Stimulated activated CD4-positive, alpha-beta T cell treated with anti-CD3 and anti-CD28 coated beads, TNF-alpha, amount 100 ng/mL, for 24 hours (primary cell): ENCODE measurements at regions not wholly inside any gene's neighbourhood (a gene's known extent, or its start where the extent isn't known, plus 50 kb on each side); places are given as distances from the start of the nearest gene placed in this dataset.
"Not testable (repeated sequence)": the region's sequence is repeated elsewhere in the genome, so short reads cannot be mapped to it uniquely, and the experiment has no call there.

ENCODE experiments used
- DNase-seq, 3 experiments: peaks; one replicate each; pipeline ENCODE4 v3.0.0-alpha.2; 2020; ENCODE audit warnings: low read depth in 3 of 3

DNA sequence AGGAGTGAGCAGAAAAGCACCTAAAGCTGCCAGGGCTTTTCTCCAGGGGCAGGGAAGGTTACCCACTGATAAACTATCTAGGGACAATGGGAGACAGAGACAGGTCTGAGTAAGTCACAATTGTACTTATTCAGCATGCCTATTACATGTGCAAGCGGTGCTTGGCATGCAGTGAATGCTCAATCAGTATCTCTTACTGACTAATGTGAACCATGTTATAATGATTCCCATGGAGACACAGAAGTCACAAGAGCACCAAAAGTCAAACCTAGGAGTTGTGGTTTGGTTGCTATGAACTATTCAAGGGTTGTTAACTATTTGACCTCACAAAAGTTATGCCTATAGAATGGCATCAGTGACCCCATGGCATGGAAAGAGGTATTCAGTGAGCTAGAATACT lies 50.0 kb upstream of the RASGRP1 start:
- DNase-seq: no peak

DNA sequence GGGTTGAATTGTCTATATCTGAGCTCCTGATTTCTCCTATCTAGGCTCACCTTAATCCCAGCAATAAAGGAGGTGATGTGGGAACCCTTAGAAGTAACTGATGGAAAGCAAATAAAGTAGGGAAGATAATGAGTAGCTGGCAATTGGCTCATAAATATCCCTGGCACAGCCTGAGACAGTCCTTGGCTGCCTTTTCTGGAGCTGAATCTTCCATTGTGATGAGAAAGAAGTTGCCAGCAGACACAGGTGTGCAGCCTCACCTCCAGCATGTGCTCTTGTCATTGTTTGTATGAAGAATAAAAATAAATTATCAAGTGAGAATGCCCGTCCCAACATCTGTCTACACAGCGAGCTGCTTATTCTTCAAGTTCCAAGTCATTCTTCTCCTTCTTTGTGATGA lies 53.2 kb upstream of the RASGRP1 start:
- no peak for DNase-seq

DNA sequence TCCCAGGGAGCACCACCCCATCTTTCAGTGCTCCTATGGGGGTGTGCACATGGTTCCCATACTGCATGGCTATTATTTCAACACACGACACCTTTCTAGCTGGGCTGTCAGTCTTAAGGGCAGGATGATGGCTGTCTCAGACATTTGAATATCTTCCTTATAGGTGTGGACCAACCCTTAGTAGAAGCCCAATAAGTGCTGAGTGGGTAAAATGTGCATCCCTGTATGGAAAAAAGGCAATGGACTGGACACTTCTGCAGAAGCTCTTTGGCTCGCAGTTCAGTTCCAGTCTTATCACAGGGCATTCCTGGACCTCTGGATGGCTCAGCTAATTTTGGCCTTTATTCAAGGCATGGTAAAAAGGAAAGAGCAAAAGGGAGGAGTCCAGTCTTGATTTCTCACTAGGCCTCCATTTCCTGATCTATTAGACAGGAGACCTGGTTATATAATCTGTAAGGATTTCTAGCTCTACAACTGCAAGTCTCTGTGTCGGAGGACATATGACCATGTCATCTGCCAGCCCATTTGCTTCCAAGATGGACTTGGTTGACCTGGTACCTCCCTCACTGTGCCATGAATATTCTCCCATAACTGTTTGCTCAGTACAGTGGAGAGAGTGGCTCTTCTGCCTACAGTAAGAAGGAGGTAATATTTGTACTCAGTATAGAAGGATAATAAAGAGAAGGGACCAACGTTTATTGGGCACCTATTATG lies 53.8 kb upstream of the RASGRP1 start:
- no peak for DNase-seq

DNA sequence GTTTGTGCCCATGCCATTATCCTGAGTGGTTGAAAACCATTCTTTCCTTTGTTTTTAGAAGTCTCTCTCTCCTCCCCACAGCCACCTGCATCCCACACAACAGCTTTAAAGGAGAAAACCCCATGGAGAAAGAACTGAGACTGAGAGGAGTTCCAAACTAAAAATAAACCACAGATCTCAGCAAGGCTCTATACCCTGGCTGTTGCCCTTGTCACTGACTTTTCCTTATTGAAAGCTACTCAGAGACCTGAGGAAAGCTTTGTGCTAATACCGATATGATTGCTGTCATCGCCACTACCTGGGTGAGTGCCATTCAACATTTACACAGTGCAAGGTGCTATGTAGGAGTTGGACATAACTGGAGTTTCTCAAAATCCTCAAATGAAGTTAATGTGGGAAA lies 55.5 kb upstream of the RASGRP1 start:
- no peak for DNase-seq

DNA sequence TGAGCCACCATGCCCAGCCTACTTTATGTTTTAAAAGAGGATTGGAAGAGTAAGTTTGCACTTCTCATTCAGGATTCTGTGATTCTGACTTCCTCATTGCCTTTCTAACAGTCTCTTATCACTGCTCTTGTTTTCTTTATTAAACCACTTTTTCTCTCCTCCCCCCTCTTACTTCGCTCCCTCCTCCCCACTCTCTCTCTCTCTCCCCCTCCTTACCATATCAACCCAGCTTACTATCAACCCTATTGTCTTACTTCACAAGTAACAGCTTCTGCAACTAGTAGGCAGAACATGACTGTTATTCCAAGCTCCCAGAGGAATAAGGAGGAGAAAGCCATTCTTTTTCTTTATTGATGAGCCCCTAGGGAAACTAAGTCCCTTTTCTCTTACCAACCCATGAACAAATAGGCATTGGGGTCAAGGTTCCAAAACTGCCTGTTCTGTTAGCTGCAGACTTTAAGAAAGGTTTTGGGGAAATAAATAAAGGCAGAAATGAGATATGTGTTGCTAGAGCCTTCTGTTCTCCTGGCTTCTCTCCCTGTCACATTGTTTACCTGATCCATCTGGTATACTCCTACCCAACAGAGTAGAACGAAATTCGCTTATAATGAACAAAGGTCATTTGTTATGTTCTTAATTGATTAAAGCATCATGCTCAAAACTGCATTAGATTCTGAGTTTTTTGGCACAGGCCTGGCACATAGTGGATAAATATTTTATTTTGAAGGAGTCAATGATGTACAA lies 56.4 kb upstream of the RASGRP1 start:
- no peak for DNase-seq

DNA sequence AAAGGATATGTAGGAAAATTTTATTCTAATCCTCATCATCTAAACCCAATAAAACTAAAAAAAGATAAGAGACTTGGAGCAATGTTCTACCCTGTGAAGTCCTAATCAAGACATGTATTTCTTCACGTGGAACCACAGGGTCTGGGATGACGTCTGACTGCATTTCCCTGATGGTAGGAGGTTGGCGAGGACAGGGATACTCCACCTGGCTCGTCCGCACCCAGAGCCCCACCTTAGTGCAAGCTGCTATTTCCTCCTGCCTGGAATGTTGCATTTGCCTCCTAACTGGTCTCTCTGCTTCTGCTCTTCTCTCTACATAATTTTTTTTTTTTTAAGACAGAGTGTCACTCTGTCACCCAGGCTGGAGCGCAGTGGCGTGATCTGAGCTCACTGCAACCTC lies 57.7 kb upstream of the RASGRP1 start:
- DNase-seq: no peak

DNA sequence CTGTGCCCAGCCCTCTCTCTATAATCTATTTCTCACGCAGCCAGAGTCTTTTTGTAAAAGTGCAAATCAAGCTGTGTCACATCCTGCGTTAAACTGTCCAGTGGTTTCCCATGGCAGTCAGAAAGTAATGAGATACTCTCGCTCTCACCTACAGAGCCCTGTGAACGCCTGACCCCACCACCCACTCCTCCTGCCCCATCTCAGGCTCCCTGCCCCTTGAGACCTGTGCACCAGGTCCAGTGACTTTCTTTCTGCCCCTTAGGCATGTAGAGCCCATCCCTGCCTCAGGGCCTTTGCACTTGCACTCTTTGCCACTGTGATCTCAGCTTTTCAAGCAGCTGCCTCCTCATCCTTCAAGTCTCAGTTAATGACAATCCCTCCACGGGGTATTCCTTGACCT lies 58.3 kb upstream of the RASGRP1 start:
- DNase-seq: no peak

DNA sequence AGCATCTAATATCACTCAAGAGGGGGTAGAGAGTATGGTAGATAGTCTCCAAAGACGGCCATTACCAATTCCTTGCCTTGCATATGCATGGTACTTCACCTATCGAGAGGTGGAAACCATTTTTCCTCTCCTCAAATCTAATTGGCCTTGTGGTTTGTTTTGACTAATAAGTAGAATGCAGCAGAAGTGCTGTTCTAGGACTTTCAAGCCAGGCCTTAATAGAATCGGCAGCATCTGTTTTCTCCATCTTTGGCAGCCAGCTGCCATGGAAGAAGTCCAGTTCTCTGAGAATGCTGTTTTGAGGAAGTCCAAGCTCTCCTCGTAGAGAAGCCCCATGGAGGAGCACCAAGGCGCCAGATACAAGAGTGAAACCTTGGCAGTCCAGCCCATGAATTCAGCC lies 59.1 kb upstream of the RASGRP1 start:
- no peak for DNase-seq

DNA sequence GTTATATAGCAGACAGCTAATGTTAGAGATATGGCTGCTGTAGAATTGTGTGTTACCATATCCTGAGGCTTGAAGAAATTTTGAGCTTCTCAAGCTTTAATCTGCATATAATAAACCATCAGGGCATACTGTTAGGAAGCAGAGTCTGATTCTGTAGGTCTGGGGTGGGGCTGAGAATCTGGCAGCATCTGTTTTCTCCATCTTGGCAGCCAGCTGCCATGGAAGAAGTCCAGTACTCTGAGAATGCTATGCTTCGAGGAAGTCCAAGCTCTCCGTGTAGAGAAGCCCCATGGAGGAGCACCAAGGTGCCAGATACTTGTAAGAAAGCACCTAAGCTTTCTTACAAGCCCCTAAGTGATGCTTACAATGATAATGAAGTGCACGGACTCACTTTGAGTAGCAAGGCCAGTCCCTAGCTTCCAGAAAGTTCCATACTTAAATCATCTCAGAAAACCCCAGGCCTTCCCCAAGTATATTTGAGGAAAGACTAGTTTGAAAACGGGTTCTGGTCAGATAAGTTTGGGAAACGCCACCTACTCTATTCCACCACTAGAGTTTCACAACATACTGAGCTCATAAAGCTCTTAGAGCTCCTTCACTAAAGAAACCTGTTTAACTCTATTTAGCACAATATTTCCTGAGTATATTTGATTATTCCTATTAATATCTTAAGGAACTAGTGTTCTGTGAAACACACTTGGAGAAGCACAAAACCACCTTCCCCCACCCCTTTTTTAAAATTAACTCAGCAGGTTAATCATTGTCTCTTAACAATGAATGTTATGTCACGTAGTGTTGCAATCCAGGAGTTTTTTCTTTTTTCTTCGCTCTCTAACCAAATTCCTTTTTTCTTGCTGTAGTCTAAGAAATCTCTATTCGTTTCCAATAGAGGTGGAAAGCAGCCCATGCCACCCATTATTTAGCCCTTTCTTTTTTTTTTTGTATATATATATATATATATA lies 59.9 kb upstream of the RASGRP1 start:
- DNase-seq: no peak

DNA sequence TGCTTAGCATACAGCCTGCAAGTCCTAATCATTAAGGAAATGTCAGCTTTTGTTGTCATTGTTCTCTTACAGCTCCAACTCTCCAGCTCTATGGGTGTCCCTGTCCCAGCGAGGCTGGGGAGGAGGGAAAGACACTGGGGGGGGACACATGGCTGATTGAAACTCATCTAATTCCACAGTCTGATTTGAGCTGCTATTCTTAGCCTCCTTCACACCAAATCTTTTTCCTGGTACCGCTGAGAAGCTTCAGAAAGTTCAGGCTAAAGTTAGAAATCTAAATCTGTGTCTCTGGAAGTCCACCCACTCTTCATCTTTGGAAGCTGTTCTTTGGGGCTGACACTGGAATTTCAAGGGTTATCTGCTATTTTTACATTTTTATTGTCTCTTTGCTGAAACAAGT lies 61.3 kb upstream of the RASGRP1 start:
- no peak for DNase-seq

DNA sequence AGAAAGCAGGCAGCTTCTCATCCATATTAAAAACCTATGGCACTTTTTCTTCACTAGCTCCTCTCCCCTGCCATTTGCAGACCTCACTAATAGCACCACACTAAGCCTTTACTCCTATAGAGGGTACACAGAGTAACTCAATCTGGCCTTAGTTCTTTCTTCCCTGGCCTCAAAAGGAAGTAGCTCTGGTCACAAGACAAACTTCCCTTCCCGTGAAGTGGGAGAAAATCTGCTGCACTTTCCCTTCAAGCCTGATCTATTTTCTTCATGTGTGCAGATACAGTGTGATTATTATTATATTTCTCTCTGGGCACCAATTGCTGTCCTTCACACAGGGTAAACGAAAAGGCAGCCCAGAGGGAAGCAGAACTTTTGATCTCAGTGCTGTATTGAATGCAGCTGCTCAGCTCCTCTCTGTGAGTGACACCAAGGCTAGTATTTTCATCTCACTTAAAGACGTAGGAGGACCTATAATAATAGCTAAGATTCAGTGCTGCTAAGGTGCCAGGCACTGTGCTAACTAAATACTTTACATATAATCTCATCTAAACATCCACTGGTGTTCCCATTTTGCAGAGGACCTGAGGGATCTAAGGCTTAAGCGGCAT lies 61.9 kb upstream of the RASGRP1 start:
- DNase-seq: no peak

DNA sequence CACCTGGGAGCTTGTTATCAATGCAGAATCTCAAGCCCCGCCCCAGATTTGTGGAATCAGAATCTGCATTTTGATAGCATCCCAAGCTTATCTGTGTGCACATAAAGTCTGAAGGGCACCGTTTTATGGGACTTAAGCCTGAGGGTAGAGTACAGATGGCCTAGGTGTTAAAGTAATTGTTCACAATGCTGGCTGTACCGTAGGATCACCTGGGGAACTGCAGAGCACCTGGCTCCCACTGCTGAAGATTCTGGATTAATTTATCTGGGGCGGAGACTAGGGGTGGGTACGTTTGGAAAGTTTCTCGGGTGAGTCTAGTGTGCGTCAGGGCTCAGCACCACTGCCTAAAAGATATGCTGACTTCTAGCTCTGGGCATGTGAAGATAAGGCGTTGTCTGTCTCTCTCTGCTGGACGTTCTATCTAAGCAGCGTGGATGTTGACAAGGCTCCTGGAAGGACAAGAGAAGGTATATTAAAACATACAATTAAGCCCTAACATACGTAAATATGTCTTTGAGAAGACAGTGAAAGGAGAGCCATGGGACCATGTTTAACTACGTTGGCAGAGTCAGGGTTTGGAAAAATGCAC lies 63.2 kb upstream of the RASGRP1 start:
- no peak for DNase-seq

DNA sequence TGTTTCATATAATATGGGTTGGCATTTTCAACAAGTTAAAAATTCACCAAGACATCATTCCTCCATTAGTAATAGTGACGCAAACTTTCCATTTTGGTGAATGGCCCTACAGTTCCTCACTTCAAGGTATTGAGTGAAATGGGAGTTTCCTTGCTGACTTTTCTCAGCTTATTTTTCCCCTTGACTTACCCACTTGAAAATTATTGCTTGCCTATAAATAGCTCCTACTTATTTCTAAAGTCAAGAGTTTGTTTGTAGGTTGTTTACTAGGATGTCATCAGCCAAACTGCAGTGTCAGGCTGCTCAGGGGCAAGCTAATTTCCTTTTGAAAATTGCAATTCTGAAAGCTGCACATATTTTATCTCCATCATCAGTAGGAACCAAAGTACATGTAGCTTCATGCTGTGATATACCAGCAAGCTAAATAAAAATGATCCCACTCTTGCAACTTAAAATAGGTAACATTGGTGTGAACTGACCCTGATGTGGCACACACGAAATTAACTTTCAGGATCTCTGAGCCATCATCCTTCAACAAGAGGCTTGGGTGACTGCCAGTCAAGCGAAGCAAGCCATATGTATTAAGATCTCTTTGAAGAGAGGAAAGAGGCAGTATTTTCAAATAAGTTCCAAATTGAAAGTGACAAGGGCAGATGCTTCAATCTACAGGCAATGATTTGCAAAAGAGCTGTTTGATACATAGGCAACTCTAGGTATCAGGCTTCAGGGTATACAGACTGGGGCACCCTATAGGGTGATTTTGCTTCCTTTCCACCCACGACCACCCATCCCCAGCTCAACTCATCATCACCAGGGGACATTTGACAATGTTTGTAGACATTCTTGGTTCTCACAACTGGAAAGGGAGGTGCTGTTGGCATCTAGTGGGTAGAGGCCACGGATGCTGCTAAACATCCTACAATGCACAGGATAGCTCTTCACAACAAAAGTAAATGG lies 66.8 kb upstream of the RASGRP1 start:
- no peak for DNase-seq

DNA sequence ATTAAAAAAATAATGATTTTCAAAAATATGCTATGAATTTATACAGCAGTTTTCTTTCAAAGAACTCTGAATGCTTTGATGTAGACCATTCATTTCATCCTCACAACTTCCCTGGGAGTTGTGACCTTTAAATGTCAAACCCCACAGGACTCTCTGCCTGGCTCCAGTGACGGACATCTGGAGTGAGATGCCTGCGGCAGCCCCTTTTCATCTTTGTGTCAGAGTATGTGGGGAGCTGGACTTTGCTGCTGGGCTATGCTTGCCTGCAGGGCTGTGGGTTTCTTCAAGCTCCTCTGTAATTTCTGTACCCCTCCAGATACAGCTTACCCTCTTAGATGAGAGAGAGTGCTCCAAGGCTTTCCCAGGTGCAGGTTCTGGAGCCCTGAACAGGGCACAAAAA lies 70.6 kb upstream of the RASGRP1 start:
- DNase-seq: no peak

DNA sequence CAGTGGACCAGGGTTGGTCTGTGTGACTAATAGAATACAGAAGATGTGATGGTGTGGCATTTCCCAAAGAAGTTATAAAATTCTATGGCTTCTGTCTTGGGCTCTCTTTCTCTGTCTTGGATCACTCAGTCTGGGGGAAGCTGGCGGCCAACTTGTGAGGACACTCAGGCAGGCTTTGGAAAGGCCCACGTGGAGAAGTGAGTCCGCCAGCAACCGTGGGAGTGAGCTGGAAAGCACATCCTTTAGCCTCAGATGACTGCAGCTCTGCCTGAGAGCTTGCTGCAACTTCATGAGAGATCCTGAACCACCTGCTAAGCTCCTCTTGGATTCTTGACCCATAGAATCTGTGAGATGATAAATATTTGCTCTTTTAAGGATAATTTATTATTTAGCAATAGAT lies 72.0 kb upstream of the RASGRP1 start:
- no peak for DNase-seq

DNA sequence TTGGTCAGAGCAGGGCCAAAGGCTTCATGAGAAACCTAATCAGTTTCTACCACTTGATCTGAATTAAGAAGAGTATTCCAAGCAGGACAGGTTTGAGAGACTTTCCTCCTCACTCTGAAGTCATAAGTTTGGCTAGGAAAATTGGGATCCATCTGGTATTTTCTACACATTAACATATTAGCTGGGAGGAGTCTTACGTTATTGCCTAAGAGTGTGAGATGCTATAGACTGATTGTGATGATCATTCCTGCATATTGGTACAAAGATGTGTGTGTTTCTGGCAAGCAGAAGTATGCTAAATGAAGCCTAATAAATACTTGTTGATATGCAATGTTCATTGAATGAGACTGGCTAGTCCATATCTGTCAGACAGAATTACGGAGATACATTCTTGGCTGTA lies 73.5 kb upstream of the RASGRP1 start:
- no peak for DNase-seq

DNA sequence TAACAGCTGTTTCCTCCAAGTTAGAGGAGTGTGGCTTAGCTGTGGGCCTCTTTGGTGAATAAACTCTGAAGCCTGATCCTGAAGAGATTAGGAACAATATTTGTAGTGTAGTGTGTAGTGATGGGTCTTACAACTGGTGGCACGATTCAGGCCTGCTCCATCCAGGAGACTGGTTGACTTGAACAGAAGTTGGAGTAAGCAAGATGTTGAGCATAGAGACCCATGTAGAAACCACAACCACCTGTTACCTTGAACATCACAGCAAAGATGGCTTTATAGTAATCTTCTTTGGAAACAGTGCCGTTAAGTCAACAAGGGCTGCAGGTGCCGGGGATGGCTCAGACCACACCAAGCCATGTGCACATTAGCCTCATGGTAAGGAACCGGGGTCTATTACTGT lies 74.2 kb upstream of the RASGRP1 start:
- DNase-seq: no peak

DNA sequence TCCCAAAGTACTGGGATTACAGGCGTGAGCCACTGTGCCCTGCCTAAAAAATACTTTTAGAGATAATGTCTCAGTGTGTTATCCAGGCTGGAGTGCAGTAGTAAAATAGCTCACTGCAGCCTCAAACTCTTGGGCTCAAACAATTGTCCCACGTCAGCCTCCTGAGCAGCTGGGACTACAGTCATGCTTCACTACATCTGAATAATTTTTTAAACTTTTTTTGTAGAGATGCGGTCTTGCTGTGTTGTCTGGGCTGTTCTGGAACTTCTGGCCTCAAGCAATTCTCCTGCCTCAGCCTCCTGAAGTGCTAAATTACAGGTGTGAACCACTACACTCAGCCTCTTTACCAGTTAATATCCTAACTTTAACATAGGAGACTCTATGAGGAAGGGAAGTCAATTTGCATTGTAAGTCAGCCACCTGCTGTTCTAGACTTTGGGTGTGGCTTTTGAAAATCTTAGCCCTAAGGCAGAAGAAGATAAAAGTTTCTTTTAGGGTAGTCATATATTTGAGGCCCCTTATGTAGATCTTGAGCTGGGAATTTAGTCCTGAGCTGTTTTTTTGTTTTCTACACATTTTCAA lies 78.2 kb upstream of the RASGRP1 start:
- no peak for DNase-seq

DNA sequence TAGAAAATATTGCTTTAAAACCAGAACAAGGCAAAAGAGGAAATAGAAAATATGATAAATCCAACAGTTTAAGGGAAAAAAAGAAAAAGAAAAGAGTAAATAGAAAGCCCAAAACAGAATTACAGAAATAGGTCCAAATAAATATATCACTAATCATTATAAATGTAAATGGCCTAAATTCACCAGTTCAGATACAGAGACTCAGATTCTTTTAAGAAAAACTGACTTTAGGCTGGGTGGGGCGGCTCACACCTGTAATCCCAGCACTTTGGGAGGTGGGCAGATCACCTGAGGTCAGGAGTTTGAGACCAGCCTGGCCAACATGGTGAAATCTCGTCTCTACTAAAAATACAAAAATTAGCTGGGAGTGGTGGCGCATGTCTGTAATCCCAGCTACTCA lies 79.7 kb upstream of the RASGRP1 start:
- not testable (repeated sequence) for DNase-seq

DNA sequence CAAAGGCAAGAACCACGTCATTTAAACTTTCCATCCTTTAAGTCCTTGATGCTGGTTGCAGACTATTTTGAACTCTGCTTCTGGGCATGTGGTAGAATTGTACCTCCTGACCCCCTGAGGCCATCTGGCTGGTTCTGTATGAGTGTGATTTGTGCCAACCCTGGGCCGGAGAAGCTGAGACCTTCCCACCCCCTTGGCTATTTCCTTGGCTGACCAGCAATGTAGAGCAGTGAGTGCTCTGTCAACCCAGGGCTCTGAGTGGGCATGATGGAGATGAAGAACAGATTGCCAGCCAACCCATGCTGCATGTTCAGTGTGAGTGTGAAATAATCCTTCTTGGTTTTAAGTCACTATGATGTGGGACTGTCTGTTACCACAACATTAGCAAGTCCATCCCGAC lies 82.1 kb upstream of the RASGRP1 start:
- no peak for DNase-seq
